Glomerular visceral epithelial cell (primary cell): ENCODE measurements at regions not wholly inside any gene's neighbourhood (a gene's known extent, or its start where the extent isn't known, plus 50 kb on each side); places are given as distances from the start of the nearest gene placed in this dataset.
"Not testable (repeated sequence)": the region's sequence is repeated elsewhere in the genome, so short reads cannot be mapped to it uniquely, and the experiment has no call there.

Source experiments
- DNase-seq: peaks from one replicate; pipeline ENCODE4 v3.0.0-alpha.2; 2016; ENCODE audit errors: extremely low spot score

GRCh38 chr11:80282643-80283042 lies 841.8 kb upstream of the TENM4 start:
- DNase-seq = no peak

- DNase-seq = no peak
Measured at GRCh38 chr11:80281194-80281593, 840.4 kb upstream of the TENM4 start.

GRCh38 chr11:80280737-80281136 lies 839.9 kb upstream of the TENM4 start:
- no peak for DNase-seq

GRCh38 chr11:80261776-80262175 lies 820.9 kb upstream of the TENM4 start:
- no peak for DNase-seq

GRCh38 chr11:80257319-80258015 lies 816.6 kb upstream of the TENM4 start:
- DNase-seq = not testable (repeated sequence)

GRCh38 chr11:80255021-80255420 lies 814.2 kb upstream of the TENM4 start:
- no peak for DNase-seq

GRCh38 chr11:80241766-80242165 lies 800.9 kb upstream of the TENM4 start:
- no peak for DNase-seq

GRCh38 chr11:80240245-80240644 lies 799.4 kb upstream of the TENM4 start:
- DNase-seq = no peak

- no peak for DNase-seq
Measured at GRCh38 chr11:80239217-80239616, 798.4 kb upstream of the TENM4 start.

GRCh38 chr11:80227915-80228314 lies 787.1 kb upstream of the TENM4 start:
- DNase-seq = no peak

- DNase-seq = no peak
Measured at GRCh38 chr11:80214413-80214812, 773.6 kb upstream of the TENM4 start.

GRCh38 chr11:80211673-80212072 lies 770.8 kb upstream of the TENM4 start:
- no peak for DNase-seq

- no peak for DNase-seq
Measured at GRCh38 chr11:80204021-80204420, 763.2 kb upstream of the TENM4 start.

GRCh38 chr11:80196932-80197554 lies 756.2 kb upstream of the TENM4 start:
- DNase-seq = no peak

GRCh38 chr11:80196041-80196440 lies 755.2 kb upstream of the TENM4 start:
- no peak for DNase-seq

- DNase-seq = no peak
Measured at GRCh38 chr11:80194625-80195024, 753.8 kb upstream of the TENM4 start.

GRCh38 chr11:80194016-80194415 lies 753.2 kb upstream of the TENM4 start:
- no peak for DNase-seq

- no peak for DNase-seq
Measured at GRCh38 chr11:80188076-80188627, 747.3 kb upstream of the TENM4 start.

GRCh38 chr11:80186692-80187091 lies 745.9 kb upstream of the TENM4 start:
- peak; percentile 11 for DNase-seq

- peak; percentile 73 for DNase-seq
Measured at GRCh38 chr11:80182901-80183300, 742.1 kb upstream of the TENM4 start.

- DNase-seq = no peak
Measured at GRCh38 chr11:80173371-80174136, 732.7 kb upstream of the TENM4 start.

- no peak for DNase-seq
Measured at GRCh38 chr11:80168796-80169195, 728.0 kb upstream of the TENM4 start.

- peak; percentile 53 for DNase-seq
Measured at GRCh38 chr11:80167766-80168165, 726.9 kb upstream of the TENM4 start.
